WERI-Rb-1 (cell line): ENCODE measurements at regions not wholly inside any gene's neighbourhood (a gene's known extent, or its start where the extent isn't known, plus 50 kb on each side); places are given as distances from the start of the nearest gene placed in this dataset.
"Not testable (repeated sequence)": the region's sequence is repeated elsewhere in the genome, so short reads cannot be mapped to it uniquely, and the experiment has no call there.

Experiments
- DNase-seq: peaks from one replicate; pipeline ENCODE4 v3.0.0-alpha.2; 2020
- H3K27ac ChIP-seq: fragments of 250-450 bp; sonication (Bioruptor Pico); 2 replicates; pipeline ENCODE4 v1.5.1; 2020; ENCODE audit warnings: mild to moderate bottlenecking, moderate library complexity
- H3K27me3 ChIP-seq: fragments of 250-450 bp; sonication (Bioruptor Pico); 2 replicates; pipeline ENCODE4 v1.5.1; 2021; ENCODE audit warnings: mild to moderate bottlenecking, low read depth, moderate library complexity; ENCODE audit not compliant: insufficient read depth, severe bottlenecking
- H3K36me3 ChIP-seq: fragments of 250-450 bp; sonication (Bioruptor Pico); 2 replicates; pipeline ENCODE4 v1.5.1; 2020; ENCODE audit warnings: mild to moderate bottlenecking, moderate library complexity
- H3K4me3 ChIP-seq: 2 replicates; pipeline ENCODE4 v1.5.1; 2011; ENCODE audit warnings: low read depth, mild to moderate bottlenecking, control low read depth, low read length
- H3K9me3 ChIP-seq: fragments of 250-450 bp; sonication (Bioruptor Pico); 2 replicates; pipeline ENCODE4 v1.5.1; 2021; ENCODE audit warnings: mild to moderate bottlenecking, moderate library complexity; ENCODE audit not compliant: severe bottlenecking
- CTCF ChIP-seq: IDR thresholded peaks from 2 replicates; pipeline ENCODE4 v1.5.1; 2011; ENCODE audit warnings: low read depth, mild to moderate bottlenecking, control low read depth, inconsistent platforms, low read length

GRCh38 chr1:120954736-120955135 is 65.2 kb downstream of the PPIAL4A start:
- Histone ChIP-seq H3K27me3 (no peaks in the 10 kb centered on the region), H3K4me3 (no peak overlapping the region), H3K27ac (no peak overlapping the region), H3K36me3 (no peaks in the 10 kb centered on the region), H3K9me3 (no peaks in the 10 kb centered on the region)
- TF ChIP-seq CTCF: no peak
- DNase-seq: no peak

GRCh38 chr1:120955961-120956360 is 66.4 kb downstream of the PPIAL4A start:
- not testable (repeated sequence) for H3K4me3 ChIP-seq, H3K27ac ChIP-seq, H3K27me3 ChIP-seq, H3K36me3 ChIP-seq, DNase-seq, H3K9me3 ChIP-seq

- not testable (repeated sequence) for H3K27ac ChIP-seq, H3K27me3 ChIP-seq, H3K9me3 ChIP-seq, DNase-seq, H3K4me3 ChIP-seq, H3K36me3 ChIP-seq
These were observed 76.4 kb downstream of the PPIAL4A start for GRCh38 chr1:120966018-120966417.

- not testable (repeated sequence) for H3K36me3 ChIP-seq, H3K27ac ChIP-seq, H3K9me3 ChIP-seq, H3K27me3 ChIP-seq, DNase-seq, H3K4me3 ChIP-seq
These were observed 83.3 kb downstream of the PPIAL4A start for GRCh38 chr1:120972863-120973262.

GRCh38 chr1:120973836-120974235 is 84.3 kb downstream of the PPIAL4A start:
- not testable (repeated sequence) for DNase-seq, H3K27ac ChIP-seq, H3K27me3 ChIP-seq, H3K9me3 ChIP-seq, H3K4me3 ChIP-seq, H3K36me3 ChIP-seq

GRCh38 chr1:120977279-120977678 is 87.7 kb downstream of the PPIAL4A start:
- H3K36me3 ChIP-seq: not testable (repeated sequence)

GRCh38 chr1:120981489-120982094 is 92.0 kb downstream of the PPIAL4A start:
- not testable (repeated sequence) for H3K27me3 ChIP-seq, H3K4me3 ChIP-seq, H3K36me3 ChIP-seq, H3K9me3 ChIP-seq, DNase-seq, H3K27ac ChIP-seq

More at GRCh38 chr1:120977279-120977678, 87.7 kb downstream of the PPIAL4A start:
- H3K27ac ChIP-seq, H3K4me3 ChIP-seq, H3K27me3 ChIP-seq, H3K9me3 ChIP-seq, DNase-seq: not testable (repeated sequence)

- not testable (repeated sequence) for H3K9me3 ChIP-seq, H3K27ac ChIP-seq, H3K4me3 ChIP-seq, DNase-seq, H3K36me3 ChIP-seq, H3K27me3 ChIP-seq
These were observed 105.0 kb downstream of the PPIAL4A start for GRCh38 chr1:120994614-120995013.

GRCh38 chr1:120995025-120995424 is 105.5 kb downstream of the PPIAL4A start:
- H3K27me3 ChIP-seq, DNase-seq, H3K4me3 ChIP-seq, H3K9me3 ChIP-seq, H3K36me3 ChIP-seq, H3K27ac ChIP-seq: not testable (repeated sequence)

- H3K4me3 ChIP-seq, H3K9me3 ChIP-seq, DNase-seq, H3K27me3 ChIP-seq, H3K36me3 ChIP-seq, H3K27ac ChIP-seq: not testable (repeated sequence)
These were observed 111.6 kb downstream of the PPIAL4A start for GRCh38 chr1:121001090-121001726.

GRCh38 chr1:121003230-121003629 is 113.7 kb downstream of the PPIAL4A start:
- not testable (repeated sequence) for DNase-seq, H3K9me3 ChIP-seq, H3K36me3 ChIP-seq, H3K27ac ChIP-seq, H3K4me3 ChIP-seq, H3K27me3 ChIP-seq

GRCh38 chr1:121006826-121007225 is 117.3 kb downstream of the PPIAL4A start:
- not testable (repeated sequence) for H3K36me3 ChIP-seq, H3K9me3 ChIP-seq, H3K27me3 ChIP-seq, H3K4me3 ChIP-seq, DNase-seq, H3K27ac ChIP-seq

GRCh38 chr1:121007755-121008154 is 118.2 kb downstream of the PPIAL4A start:
- H3K4me3 ChIP-seq, H3K36me3 ChIP-seq, H3K9me3 ChIP-seq, H3K27ac ChIP-seq, DNase-seq, H3K27me3 ChIP-seq: not testable (repeated sequence)
